Activated CD8-positive, alpha-beta T cell treated with anti-CD3 and anti-CD28 coated beads for 36 hours (primary cell): ENCODE measurements at regions not wholly inside any gene's neighbourhood (a gene's known extent, or its start where the extent isn't known, plus 50 kb on each side); places are given as distances from the start of the nearest gene placed in this dataset.

Source experiments
- ATAC-seq: fragments of 200-7000 bp; cut with Tn5 transposase; one replicate; pipeline ENCODE4 v1.10.0; 2021; ENCODE audit warnings: mild to moderate bottlenecking, moderate library complexity
- CTCF ChIA-PET: fragments of 350-600 bp; sonication (Branson Sonifier 250); formaldehyde crosslinking; loops from one replicate; lab custom pipeline; 2021; ENCODE audit warnings: antibody characterized with exemption; lab: Charles Lee
- POLR2A ChIA-PET: fragments of 350-600 bp; sonication (Branson Sonifier 250); formaldehyde crosslinking; loops from one replicate; lab custom pipeline; 2021; ENCODE audit warnings: antibody characterized with exemption; lab: Charles Lee
- DNase-seq: peaks from one replicate; pipeline ENCODE4 v3.0.0-alpha.2; 2020
- H3K27ac Mint-ChIP-seq: one replicate; pipeline ENCODE4 v1.8.0; 2021; ENCODE audit warnings: mild to moderate bottlenecking, mixed read lengths
- H3K27me3 Mint-ChIP-seq: one replicate; pipeline ENCODE4 v1.8.0; 2021; ENCODE audit warnings: mixed read lengths
- H3K36me3 Mint-ChIP-seq: one replicate; pipeline ENCODE4 v1.8.0; 2021; ENCODE audit warnings: low read depth, mixed read lengths
- H3K4me1 Mint-ChIP-seq: one replicate; pipeline ENCODE4 v1.8.0; 2021; ENCODE audit warnings: low read depth, mixed read lengths
- H3K4me3 Mint-ChIP-seq: one replicate; pipeline ENCODE4 v1.8.0; 2021; ENCODE audit warnings: mild to moderate bottlenecking, moderate library complexity, mixed read lengths
- H3K9me3 Mint-ChIP-seq: one replicate; pipeline ENCODE4 v1.8.0; 2021; ENCODE audit warnings: mixed read lengths
- intact Hi-C: fragments of 100-400 bp; cut with micrococcal nuclease; formaldehyde crosslinking; loops from one replicate; pipeline ENCODE4 v1.10.0; 2022
- TF ChIP-seq, protein P1 (sequence below): fragments of 200-600 bp; IDR thresholded peaks from one replicate; pipeline ENCODE4 v1.8.0; 2022; ENCODE audit warnings: antibody characterized with exemption, mild to moderate bottlenecking

GRCh38 chr3:103909395-103909794 is 1457.3 kb upstream of the ALCAM start:
- no peak overlapping the region for H3K4me3 Mint-ChIP-seq
- intact Hi-C loops, result no loop called here
- H3K4me1 Mint-ChIP-seq, result no peaks in the 10 kb centered on the region
- H3K27ac Mint-ChIP-seq, result no peak overlapping the region
- no peaks in the 10 kb centered on the region for H3K9me3 Mint-ChIP-seq
- POLR2A ChIA-PET, result no interaction called here
- DNase-seq (no peak), ATAC-seq (no peak)
- TF ChIP-seq, protein P1, sequence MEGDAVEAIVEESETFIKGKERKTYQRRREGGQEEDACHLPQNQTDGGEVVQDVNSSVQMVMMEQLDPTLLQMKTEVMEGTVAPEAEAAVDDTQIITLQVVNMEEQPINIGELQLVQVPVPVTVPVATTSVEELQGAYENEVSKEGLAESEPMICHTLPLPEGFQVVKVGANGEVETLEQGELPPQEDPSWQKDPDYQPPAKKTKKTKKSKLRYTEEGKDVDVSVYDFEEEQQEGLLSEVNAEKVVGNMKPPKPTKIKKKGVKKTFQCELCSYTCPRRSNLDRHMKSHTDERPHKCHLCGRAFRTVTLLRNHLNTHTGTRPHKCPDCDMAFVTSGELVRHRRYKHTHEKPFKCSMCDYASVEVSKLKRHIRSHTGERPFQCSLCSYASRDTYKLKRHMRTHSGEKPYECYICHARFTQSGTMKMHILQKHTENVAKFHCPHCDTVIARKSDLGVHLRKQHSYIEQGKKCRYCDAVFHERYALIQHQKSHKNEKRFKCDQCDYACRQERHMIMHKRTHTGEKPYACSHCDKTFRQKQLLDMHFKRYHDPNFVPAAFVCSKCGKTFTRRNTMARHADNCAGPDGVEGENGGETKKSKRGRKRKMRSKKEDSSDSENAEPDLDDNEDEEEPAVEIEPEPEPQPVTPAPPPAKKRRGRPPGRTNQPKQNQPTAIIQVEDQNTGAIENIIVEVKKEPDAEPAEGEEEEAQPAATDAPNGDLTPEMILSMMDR, result no peak
- no peaks in the 10 kb centered on the region for H3K36me3 Mint-ChIP-seq
- H3K27me3 Mint-ChIP-seq, result no peaks in the 10 kb centered on the region
- CTCF ChIA-PET, result no interaction called here

DNA sequence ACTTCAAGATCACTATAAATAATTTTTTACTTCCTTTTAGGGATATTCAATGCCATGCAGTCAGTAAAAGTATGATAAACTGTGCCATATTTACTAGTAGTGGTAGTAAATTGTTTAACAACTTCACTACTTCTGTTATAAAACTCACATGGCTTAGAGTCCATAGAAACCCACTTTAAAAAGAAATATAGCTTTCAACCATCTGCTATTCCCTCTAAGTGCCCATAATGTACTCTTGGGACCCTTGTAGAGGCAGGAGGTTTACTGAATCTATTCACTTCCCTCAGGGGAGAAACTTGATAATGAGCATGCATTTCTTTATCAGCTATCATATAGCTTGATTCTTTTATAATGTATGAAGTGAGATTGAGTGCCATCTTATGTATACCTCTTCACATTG is 1448.4 kb upstream of the ALCAM start:
- Mint-ChIP-seq H3K27ac (no peak overlapping the region), H3K36me3 (no peaks in the 10 kb centered on the region), H3K9me3 (no peaks in the 10 kb centered on the region), H3K27me3 (no peaks in the 10 kb centered on the region), H3K4me1 (no peaks in the 10 kb centered on the region), H3K4me3 (no peak overlapping the region)
- ATAC-seq (no peak), DNase-seq (no peak)
- ChIA-PET CTCF (no interaction called here), POLR2A (no interaction called here)
- TF ChIP-seq, protein P1, result no peak
- intact Hi-C loops, result no loop called here

- intact Hi-C loops, result no loop called here
- no peaks in the 10 kb centered on the region for H3K4me1 Mint-ChIP-seq
- H3K36me3 Mint-ChIP-seq, result no peaks in the 10 kb centered on the region
- H3K27me3 Mint-ChIP-seq, result no peaks in the 10 kb centered on the region
- ChIA-PET CTCF (no interaction called here), POLR2A (no interaction called here)
- no peak overlapping the region for H3K27ac Mint-ChIP-seq
- ATAC-seq (no peak), DNase-seq (no peak)
- H3K9me3 Mint-ChIP-seq, result no peaks in the 10 kb centered on the region
- TF ChIP-seq, protein P1, result no peak
- no peak overlapping the region for H3K4me3 Mint-ChIP-seq
Observed at GRCh38 chr3:103919327-103919726, 1447.4 kb upstream of the ALCAM start.

- ChIA-PET CTCF (no interaction called here), POLR2A (no interaction called here)
- no peak overlapping the region for H3K27ac Mint-ChIP-seq
- H3K9me3 Mint-ChIP-seq, result no peaks in the 10 kb centered on the region
- TF ChIP-seq, protein P1, result no peak
- DNase-seq (no peak), ATAC-seq (no peak)
- no peaks in the 10 kb centered on the region for H3K36me3 Mint-ChIP-seq
- no peak overlapping the region for H3K4me3 Mint-ChIP-seq
- H3K4me1 Mint-ChIP-seq, result no peaks in the 10 kb centered on the region
- H3K27me3 Mint-ChIP-seq, result no peaks in the 10 kb centered on the region
- intact Hi-C loops, result no loop called here
Observed at GRCh38 chr3:103923907-103924306, 1442.8 kb upstream of the ALCAM start.

DNA sequence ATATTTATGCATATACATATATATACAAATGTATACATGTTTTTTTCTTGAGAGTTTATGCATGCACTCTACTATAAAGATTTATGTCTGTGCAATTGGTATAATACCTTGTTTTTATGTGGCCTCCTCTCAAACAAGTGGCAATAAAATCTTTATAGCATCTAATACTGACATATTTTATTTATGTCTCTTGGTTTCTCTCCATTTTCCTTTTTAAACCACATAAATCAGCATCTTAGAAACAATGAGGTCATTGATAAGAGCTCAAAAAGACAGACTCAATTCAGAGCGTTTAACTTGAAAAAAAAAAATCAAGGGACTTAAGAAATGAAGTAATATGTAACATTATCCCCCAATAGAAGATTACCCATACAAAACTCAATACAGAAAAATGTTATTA is 1442.2 kb upstream of the ALCAM start:
- Mint-ChIP-seq H3K4me1 (no peaks in the 10 kb centered on the region), H3K36me3 (no peaks in the 10 kb centered on the region), H3K9me3 (no peaks in the 10 kb centered on the region), H3K4me3 (no peak overlapping the region), H3K27ac (no peak overlapping the region), H3K27me3 (no peaks in the 10 kb centered on the region)
- intact Hi-C loops, result no loop called here
- POLR2A ChIA-PET, result no interaction called here
- CTCF ChIA-PET, result no interaction called here
- ATAC-seq (no peak), DNase-seq (no peak)
- TF ChIP-seq, protein P1, result no peak
